NCI-H2029 (cell line): ENCODE measurements at regions not wholly inside any gene's neighbourhood (a gene's known extent, or its start where the extent isn't known, plus 50 kb on each side); places are given as distances from the start of the nearest gene placed in this dataset.

Experiments
- DNase-seq: peaks from one replicate; lab custom pipeline; 2025; lab: John Stamatoyannopoulos, UW

DNA sequence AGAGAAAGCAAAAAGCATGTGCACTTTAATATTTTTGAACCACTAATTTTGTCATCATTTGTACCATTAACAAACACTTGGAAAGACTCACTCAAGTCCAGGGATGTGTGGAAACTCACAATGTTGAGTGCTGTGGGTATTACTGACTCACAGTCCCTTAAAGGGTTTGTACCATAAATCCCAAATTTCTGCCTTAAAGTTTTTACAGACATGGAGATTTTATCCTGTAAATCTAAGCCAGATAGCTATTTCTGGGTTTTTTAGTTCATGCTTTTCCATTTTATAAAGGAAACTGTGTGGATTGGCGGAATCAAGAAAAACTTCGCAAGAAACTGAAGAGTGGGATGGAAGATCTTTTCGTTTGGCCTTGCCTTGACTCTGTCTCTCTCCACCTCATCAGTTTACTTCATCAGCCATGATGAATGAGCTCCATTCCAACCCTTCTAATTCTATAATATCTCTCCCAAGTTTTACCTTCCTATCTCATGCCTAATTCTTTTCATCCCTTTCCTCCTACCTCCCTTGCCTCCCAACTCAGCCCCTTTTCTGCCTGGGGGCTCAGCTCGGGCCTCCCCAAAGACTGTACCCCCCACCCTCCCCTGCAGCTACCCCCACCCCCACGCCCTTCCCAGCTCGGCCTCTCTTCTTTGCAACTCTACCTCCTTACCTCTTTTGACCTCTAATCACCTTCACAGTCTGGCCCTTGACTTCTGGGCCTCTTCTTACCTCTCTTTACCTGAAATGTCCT is 218.5 kb upstream of the MKLN1 start:
- no peak for DNase-seq

DNA sequence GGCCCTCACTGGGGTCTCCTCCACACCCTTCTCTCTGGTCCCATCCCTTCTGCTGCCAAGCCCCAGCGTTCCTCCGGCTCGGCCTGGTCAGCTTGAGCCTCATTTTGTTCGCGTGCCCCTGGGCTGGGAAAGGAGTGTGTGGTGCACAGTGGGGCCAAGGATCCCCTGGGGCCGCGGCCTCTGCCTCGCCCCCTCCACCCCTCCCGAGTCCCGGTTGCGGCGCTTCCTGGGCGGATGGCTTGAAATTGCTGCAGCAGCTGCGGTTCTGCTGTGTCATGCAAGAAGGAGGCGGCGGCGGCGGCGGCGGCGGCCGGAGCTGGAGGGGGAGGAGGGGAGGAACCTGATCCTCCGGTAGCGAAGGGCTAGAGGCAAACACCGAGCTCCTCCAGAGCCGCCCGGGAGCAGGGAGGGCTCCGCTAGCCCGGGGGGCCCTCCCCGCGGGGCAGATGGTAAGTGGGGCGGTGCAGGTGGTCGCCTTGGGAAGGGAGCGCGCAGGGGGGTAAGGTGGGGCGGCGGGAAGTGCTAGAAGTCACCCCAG is 217.8 kb upstream of the MKLN1 start:
- peak; percentile 87 for DNase-seq

DNA sequence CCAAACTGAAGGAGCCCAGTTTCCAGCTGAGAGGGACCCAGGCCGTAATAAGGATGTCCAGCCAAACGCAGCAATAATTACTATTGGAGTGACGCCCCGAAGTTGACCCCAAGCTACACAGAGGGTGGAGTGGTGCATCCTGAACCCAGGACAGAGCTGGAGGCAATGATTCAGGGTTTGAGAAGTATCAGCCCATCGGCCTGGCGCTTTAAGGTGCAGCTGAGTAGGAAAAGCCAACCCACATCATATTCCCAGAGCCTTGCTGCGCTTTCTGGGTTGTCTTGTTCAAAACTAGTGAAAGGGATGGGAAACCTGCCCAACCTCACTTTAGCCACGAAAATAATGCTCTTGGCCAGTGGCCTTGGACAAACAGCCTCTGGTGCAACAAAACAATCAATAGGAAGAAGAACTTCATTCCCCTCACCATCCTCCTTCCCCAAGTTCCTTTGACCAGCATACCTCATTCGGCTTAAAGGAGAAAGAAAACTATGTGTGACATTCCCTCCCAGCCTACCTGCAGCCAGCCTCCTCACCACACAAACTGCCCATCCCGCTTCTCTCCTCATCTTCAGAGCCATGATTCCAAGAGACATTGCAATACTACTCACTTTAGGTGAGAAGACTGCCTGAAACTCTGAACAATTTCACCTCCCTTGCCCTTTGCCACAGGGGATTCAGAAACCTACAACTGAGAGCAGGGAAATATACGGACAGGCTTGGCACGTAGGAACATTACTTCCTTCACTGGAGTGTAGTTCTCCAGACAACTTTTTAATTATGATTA is 217.2 kb upstream of the MKLN1 start:
- DNase-seq, result no peak

DNA sequence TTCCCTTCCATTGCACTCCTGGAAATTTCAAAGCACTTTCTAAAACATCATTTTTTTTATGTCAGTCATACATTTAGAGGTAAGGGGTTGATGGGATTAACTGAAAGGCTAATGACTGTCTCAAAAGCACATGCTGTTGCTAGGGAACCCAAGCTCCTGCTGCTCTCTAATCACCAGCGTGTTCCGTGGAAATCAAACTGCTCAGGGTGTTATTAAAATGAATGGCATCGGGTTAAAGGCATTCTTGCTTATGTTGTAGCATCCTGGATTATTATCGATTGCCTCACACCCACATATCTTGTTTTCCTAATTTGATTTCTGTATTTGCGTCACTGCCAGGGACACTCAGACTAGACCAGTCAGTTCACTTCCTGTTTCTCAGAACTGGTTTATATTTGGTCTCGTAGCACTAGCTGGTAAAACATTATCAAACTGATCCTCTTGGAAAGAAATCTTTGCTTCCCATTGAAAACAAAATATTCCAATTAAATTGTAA is 216.5 kb upstream of the MKLN1 start:
- DNase-seq, result peak; percentile 46

DNA sequence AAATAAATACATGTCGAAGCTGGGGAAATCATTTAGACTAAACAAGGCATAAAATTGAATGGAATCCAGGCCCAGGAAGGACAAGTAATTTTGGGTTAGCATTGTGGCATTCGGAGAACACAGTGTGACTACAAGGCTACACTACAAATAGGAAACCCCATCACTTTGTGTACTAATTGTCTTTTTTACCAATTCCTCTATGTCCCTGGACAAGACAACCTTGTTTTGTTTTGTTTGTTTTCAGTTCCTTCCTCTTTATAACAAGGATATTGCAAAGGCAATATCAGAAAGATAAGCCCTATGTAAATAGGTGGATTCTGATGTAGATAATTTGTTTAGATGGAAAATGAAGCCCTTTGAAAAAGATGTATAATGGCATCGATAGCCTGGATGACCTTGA is 215.9 kb upstream of the MKLN1 start:
- DNase-seq, result no peak

DNA sequence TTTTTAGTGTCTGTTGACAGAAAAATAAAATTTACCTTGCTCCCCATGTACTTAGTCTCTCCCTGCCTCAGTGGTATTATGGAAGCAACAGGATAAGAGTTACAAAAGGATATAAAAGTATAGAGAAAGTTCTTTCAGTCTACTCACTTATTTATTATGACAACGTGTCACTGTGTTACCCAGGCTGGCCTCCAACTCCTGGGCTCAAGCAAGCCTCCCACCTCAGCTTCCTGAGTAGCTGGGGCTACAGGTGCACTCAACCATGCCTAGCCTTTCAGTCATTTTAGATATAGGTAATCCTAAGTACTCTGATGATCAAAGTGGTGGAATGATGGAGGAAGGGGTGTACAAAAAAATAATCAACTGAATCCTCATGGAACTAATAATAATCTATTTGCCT is 215.2 kb upstream of the MKLN1 start:
- no peak for DNase-seq

DNA sequence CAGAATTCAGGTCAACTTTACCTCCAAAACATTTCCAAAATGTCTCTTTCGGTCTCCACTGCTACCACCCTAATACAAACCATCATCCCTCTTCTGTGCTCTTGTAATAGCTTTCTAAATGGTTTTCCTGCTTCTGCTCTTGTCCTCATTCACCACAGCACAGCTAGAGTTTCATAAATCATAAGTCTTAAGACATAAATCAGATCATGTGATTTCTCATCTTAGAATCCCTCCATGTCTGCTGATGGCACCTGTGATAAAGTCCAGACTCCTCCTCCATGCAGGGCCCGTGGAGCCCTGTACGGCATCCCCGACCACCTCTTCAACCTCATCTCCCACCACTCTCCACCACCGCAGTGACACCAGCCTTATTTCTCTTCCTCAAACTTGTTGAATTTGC is 212.3 kb upstream of the MKLN1 start:
- DNase-seq, result no peak

DNA sequence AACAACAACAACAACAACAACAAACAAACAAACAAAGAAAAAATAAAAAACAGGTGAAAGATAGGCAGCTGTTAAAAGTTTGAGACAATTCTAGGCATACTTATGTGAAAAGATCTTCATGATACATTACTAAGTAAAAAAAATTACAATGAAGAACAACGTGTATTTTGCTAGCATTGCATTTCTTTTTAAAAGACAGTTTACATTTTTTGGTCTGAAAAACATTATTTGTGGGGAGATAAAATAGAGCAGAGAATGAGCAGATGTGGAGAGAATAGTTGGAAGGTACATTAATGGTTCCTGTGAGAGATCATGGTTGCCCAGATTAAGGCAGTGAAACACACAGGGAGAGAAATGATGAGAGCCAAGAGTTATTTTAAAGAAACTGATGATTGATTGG is 210.2 kb upstream of the MKLN1 start:
- no peak for DNase-seq

DNA sequence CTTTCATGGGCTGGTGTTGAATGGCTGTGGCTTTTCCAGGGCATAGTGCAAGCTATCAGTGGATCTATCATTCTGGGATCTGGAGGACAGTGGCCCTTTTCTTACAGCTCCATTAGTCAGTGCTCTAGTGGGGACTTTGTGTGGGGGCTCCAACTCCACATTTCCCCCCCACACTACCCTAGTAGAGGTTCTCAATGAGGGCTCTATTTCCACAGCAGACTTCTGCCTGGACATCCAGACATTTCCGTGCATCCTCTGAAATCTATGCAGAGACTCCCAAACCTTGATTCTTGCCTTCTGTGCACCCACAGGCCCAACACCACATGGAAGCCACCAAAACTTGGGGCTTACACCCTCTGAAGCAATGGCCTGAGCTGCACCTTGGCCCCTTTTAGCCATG is 208.3 kb upstream of the MKLN1 start:
- DNase-seq, result no peak

DNA sequence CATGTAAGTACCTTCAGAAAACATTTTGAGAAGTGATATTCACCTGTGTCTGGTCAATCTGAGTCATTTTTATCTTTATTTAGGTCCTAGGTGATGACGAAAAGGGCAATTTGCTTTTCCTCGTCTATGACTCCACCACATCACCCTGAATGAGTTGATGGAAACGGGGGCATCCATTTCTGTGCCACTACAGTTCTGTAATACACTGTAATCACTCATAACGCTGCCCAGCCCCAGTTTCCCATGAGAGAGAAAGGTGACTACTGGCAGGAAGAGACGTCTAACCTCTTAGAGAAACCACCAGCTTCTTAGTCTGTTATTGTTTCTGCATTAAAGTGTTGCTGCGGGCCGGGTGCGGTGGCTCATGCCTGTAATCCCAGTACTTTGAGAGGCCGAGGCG is 205.3 kb upstream of the MKLN1 start:
- DNase-seq, result no peak

DNA sequence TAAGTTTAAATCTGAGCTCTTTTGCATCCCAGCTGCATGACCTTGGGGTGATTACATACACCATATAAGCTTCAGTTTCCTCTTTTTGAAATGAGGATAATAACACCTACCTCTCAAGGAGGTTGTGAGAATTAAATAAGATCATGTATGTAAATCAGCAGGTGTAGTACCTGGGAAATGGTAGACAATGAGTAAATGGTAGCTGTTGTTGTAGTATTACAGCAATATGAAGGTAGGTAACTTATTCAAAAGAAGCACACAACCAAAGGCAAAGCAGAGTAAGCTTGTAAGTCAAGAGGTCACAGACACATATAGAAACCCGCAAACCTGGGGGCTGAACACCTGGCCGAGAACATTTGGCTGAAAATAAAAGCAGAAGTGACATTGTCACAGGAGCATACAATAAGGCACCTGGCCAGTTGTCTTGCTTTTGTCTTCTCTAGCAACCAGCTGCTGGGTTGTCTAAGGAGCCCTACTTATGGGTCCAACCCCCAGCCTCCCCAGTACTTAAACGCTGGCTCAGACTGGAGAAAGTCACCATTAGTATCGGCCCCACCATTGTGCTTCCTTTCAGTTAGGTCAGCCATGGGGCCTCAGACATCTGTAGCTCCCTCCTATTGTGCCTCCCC is 203.6 kb upstream of the MKLN1 start:
- DNase-seq, result no peak

DNA sequence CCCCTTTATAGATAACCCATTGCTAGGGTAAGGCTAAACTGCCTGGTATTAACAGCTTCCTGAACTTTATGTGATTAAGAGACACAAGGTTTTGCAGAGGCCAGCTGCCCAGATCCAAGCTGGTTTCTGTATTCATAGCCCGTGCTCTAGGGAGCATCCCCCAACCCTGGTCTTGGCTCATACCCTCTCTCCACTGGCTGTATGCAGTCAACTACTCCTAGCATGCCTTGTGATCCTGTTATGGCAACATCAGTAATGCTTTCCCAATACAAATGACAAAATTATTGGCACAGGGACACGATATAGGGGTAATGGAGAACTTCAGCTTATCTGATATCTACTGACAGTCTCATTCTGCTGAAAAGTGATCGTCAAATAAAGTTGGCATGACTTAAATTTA is 202.8 kb upstream of the MKLN1 start:
- no peak for DNase-seq

DNA sequence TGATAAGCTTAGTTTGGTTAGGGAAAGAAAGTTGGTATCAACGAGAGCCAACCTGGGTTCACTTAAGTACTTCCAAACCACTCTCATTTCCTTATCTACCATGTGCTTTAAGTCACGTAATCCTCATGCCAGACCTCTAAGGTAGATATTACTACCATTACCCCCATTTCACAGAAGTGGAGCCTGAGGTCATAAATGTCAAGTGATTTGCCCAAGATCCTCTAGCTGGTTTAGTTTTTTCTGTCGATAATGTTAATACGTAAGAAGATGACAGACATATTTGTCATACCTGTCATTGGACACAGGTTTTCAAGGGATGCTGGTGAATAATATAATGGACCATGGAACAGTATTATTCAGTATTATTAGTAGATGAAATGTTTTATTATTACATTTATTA is 197.4 kb upstream of the MKLN1 start:
- DNase-seq, result no peak

DNA sequence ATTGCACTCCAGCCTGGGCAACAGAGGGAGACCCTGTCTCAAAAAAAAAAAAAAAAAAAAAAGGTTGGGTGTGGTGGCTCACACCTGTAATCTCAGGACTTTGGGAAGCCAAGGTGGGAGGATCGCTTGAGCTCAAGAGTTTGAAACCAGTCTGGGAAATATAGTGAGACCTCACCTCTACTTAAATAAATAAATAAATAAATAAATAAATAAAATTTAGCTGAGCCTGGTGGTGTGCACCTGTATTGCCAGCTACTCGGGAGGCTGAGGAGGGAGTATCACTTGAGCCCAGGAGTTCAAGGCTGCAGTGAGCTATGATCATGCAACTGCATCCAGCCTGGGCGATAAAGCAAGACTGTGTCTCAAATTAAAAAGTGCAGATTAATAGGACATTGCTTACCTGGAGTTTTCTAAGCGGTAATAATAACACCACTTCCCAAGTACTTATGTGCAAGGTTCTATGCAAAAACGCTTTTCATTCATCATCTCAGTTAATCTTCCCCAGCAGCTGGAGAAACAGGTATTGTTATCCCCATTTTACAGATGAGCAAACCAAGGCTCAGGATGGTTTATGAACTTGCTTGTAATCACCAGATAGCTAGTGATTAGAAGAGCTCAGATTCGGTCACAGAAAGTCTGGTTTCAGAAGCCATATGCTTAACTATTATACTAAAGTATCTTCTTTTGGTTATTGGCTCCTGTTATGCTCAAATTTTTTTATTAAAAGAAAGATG is 196.5 kb upstream of the MKLN1 start:
- no peak for DNase-seq

DNA sequence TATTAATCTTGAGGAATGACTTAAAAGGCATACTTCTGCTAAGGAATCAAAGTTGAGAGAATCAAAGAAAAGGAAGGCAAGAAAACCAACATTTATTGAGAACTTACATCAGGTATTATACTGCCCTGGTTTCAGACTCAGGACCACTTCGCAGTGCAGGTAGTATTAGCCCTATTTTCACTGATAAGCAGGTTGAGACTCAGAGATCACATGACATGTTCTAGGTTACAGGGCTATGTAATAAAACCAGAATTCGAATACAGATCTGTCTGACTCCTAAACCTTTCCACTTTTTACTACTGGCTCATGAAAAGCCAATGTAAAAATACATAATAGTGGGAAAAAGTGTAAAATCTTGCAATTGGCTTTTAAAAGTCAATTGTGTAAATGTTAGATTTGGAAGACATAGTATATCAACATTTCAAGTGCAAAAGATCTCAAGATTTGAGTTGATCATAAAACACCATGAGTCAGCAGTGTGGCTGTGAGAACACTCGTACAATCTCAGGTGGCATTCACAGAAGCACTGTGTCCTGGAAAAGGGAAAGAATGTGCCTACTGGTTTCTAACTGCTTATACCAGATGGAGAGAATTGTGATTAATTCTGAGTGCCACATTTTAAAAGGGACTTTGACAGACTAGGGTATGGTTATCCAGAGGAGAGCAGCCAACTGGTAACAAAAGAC is 195.8 kb upstream of the MKLN1 start:
- no peak for DNase-seq

DNA sequence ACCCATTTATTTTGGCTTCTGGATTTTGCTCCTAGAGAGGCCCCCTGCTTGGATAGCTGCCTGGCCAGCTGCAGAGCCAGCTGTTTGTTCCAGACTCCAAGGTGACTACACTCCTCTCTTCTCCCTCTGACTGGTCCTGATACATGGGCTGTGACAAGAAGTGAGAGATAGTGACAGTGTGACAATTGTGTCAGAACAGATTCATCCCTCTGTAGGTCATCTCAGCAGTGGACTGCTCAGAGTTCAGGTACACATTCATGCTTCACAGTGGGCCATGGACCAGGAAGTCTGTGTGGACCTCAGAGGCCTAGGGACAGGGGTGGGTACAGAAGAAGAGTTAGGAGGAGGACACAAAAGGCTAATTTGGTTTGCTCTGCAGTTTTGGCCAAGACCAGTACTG is 188.2 kb upstream of the MKLN1 start:
- no peak for DNase-seq

DNA sequence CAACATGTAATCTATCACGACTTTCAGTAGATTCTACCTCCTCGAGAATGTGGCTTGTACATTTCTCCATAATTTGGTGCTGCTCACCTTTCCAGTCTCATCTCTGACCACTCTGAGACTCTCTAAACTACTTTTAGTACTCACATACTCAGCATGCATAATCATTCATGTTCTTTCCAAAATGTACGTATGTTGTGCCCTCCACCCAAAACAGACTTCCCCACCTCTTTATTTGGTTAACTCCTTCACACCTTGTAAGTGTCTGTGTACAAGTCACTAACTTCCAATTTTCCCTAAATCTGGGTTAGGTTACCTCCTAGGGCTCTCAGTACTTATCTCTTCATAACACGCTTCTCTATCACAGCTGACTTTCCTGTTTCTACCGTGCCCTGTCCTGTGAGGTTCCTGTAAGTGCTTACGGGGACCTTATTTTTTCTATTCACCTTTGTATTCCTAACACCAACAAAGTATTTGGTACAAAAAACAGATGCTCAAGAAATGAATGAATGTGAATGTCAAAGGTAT is 186.2 kb upstream of the MKLN1 start:
- DNase-seq, result no peak

DNA sequence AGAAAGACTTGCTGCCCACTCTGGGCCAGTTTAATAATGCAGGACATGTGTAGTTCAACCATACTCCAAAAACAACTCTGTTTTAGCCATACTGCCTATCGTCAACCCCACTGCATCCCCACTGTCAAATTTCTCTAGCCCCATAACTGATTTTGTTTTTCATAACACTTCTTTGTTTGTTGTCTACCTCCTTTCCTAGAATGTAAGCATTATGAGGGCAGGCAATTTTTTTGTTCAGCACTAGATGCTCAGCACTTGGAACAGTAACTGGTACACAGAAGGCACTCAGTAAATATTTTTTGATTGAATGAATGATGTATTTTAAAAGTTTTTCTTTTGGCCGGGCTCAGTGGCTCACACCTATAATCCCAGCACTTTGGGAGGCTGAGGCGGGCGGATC is 183.8 kb upstream of the MKLN1 start:
- no peak for DNase-seq

DNA sequence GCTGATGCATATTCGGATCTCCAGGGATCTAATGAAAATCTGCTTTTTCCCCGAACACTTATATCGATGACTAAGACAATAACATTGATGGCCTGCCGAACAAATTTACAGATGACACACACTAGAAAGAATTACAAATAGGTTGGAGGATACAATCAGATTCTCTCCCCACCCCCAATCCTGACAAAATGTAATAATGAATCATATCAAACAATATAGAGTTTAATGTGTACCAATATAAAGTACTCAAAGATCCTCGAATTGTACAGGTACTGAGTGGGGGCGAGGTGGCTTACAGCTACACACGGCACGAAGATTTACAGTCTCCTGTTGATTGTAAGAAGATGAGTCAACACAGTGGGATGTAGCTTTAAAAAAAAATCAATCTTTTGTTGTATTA is 182.7 kb upstream of the MKLN1 start:
- DNase-seq, result no peak

DNA sequence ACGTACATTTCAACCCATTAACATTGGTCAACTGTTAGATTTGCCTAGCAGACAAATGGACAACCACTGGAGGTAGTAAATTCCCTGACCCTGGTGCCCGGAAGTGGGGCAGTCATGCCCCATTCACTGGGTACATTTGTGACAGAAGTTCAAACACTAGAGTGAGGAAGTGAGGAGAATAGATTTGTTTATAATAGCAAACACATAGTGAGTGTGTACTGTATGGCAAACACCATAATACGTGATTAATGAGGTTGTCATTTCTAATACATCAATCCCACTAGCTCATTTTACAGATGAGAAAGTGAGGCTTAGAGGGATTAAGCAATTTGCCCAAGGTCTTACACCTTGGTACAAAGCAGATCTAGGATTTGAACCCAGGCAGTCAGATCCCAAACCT is 181.9 kb upstream of the MKLN1 start:
- no peak for DNase-seq

DNA sequence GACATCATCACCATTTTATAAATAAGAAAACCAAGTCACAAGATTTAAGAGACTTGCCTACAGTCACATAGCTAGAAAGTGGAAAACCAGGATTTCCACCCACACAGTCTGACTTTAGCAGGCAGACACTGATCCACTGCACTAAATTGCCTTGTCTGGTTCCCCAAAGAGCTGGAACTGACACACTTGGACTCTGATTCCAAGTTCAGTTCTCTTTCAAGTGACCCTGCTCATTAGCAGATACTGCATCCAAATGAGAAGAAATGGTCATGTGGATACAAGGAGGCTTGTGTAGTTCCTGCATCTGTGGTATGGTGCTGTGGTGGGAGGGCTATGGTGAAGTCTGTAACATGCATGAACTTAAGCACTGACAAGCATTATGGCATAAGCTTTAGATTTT is 180.1 kb upstream of the MKLN1 start:
- DNase-seq, result no peak
